ENCODE measurements at regions not wholly inside any gene's neighbourhood (a gene's known extent, or its start where the extent isn't known, plus 50 kb on each side); places are given as distances from the start of the nearest gene placed in this dataset.

DNA sequence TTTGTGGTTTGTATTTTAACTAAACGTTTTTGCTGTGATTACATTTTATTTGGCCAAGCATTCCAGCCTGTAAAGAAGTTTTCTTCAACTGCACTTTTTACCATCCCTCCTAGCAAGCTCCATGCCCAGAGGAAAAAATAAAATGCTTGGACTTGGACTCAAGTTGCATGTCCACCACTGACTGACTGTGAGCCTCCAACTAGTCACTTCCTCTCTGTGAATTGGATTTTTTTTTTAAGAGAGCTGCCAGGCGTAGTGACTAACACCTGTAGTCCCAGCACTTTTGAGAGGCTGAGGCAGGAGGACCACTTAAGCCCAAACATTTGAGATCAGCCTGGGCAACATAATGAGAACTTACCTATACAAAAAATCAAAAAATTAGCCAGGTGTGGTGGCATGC is 1185.2 kb upstream of the PIK3C3 start:
- Histone ChIP-seq H3K23ac (ENCODE audit: insufficient read length) (no peak overlapping the region), H3K4me3 (ENCODE audit: extremely low read depth in 1 of 4, insufficient read depth in 2 of 4, low read depth in 3 of 4, low read length in 4 of 4) (no peak overlapping the region), H3K36me3 (ENCODE audit: control insufficient read depth in 2 of 4, insufficient read depth in 4 of 4, low read length in 3 of 4) (no peaks in the 10 kb centered on the region), H3K4me2 (ENCODE audit: insufficient read depth in 1 of 2, low read depth in 2 of 2, low read length in 2 of 2) (no peak overlapping the region), H3K9me3 (ENCODE audit: insufficient read depth in 2 of 2, low read depth in 1 of 2, low read length in 1 of 2) (no peaks in the 10 kb centered on the region; a peak in 1 of 4 replicates), H3K23me2 (ENCODE audit: low read depth, low read length) (no peaks in the 10 kb centered on the region), H3K79me2 (ENCODE audit: control insufficient read depth in 1 of 2, insufficient read depth in 2 of 2, low read length in 2 of 2) (no peaks in the 10 kb centered on the region), H4K20me1 (replicated peaks in 1 of 2; ENCODE audit: control insufficient read depth in 1 of 2, insufficient read depth in 2 of 2, low read length in 2 of 2) (no peaks in the 10 kb centered on the region), H3K27me3 (replicated peaks in 1 of 4; ENCODE audit: control insufficient read depth in 3 of 4, extremely low read depth in 1 of 4, insufficient read depth in 3 of 4, low read length in 3 of 4) (no peaks in the 10 kb centered on the region), H3K18ac (ENCODE audit: extremely low read depth, low read length) (no peak overlapping the region), H4K91ac (replicated peaks; ENCODE audit: insufficient read length, low read length) (no peak overlapping the region), H2BK120ac (replicated peaks; ENCODE audit: low read depth, low read length) (no peak overlapping the region), H2BK20ac (ENCODE audit: low read length) (no peak overlapping the region), H3K56ac (replicated peaks; ENCODE audit: insufficient read length, low read depth, low read length) (no peak overlapping the region), H2AK5ac (ENCODE audit: low read depth, low read length) (no peak overlapping the region), H4K8ac (ENCODE audit: extremely low read depth, insufficient read depth, low read length) (no peak overlapping the region), H3K14ac (ENCODE audit: insufficient read length) (no peak overlapping the region), H3K4me1 (replicated peaks in 1 of 4; ENCODE audit: control insufficient read depth in 3 of 4, insufficient read depth in 4 of 4, low read length in 3 of 4) (no peaks in the 10 kb centered on the region), H4K5ac (ENCODE audit: insufficient read length, low read depth, low read length) (no peak overlapping the region), H2BK12ac (ENCODE audit: low read depth, low read length) (no peak overlapping the region), H3K9ac (replicated peaks in 1 of 4; ENCODE audit: extremely low read depth in 1 of 4, low read depth in 3 of 4, low read length in 3 of 4) (no peak overlapping the region), H2BK5ac (ENCODE audit: low read depth, low read length) (no peak overlapping the region), H3K27ac (ENCODE audit: low read depth, low read length) (no peak overlapping the region), H3K4ac (replicated peaks; ENCODE audit: insufficient read length, low read depth, low read length) (no peak overlapping the region), H3K79me1 (ENCODE audit: low read depth, low read length) (no peaks in the 10 kb centered on the region), H2BK15ac (ENCODE audit: low read length) (no peak overlapping the region), H2AFZ (ENCODE audit: low read length) (no peak overlapping the region)
- no peak for DNase-seq (ENCODE audit: low read depth in 1 of 2, low spot score in 2 of 2)
- FAIRE-seq = no peak
- POLR2A ChIA-PET (ENCODE audit: partially characterized antibody) = no interaction called here
- CTCF ChIA-PET (ENCODE audit: partially characterized antibody) = no interaction called here
- 75% methylated on average over 2 of the region's 2 CpGs; no CpG with 5 or more reads in 1 of the 2 experiments for WGBS, 2 experiments (ENCODE audit: extremely low coverage in 1 of 2, insufficient coverage in 1 of 2, insufficient read length in 1 of 2, insufficient replicate concordance in 2 of 2, low coverage in 1 of 2, low lambda C conversion rate in 2 of 2, missing lambda C conversion rate in 1 of 2)
- TF ChIP-seq, protein P1, sequence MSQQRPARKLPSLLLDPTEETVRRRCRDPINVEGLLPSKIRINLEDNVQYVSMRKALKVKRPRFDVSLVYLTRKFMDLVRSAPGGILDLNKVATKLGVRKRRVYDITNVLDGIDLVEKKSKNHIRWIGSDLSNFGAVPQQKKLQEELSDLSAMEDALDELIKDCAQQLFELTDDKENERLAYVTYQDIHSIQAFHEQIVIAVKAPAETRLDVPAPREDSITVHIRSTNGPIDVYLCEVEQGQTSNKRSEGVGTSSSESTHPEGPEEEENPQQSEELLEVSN (IDR thresholded peaks at IDR 0.05) = no peak
- no peak for TF ChIP-seq BRCA1 (IDR thresholded peaks at IDR 0.05; ENCODE audit: low read depth, low read length)
- TF ChIP-seq, protein P2, sequence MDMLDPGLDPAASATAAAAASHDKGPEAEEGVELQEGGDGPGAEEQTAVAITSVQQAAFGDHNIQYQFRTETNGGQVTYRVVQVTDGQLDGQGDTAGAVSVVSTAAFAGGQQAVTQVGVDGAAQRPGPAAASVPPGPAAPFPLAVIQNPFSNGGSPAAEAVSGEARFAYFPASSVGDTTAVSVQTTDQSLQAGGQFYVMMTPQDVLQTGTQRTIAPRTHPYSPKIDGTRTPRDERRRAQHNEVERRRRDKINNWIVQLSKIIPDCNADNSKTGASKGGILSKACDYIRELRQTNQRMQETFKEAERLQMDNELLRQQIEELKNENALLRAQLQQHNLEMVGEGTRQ (IDR thresholded peaks at IDR 0.05; ENCODE audit: low read length) = no peak
- TF ChIP-seq MAFK (IDR thresholded peaks at IDR 0.05; ENCODE audit: low read depth, low read length) = no peak
- no peak for TF ChIP-seq TAF1 (IDR thresholded peaks at IDR 0.05; ENCODE audit: low read depth, low read length)
- no peak for TF ChIP-seq ZNF274 (IDR thresholded peaks at IDR 0.05; ENCODE audit: borderline replicate concordance, extremely low read depth, low read length)
- TF ChIP-seq SP2 (IDR thresholded peaks at IDR 0.05; ENCODE audit: low read length) = no peak
- no peak for TF ChIP-seq GTF2F1 (IDR thresholded peaks at IDR 0.05; ENCODE audit: borderline replicate concordance, low read depth, low read length)
- no peak for TF ChIP-seq CEBPB (IDR thresholded peaks at IDR 0.05; ENCODE audit: low read depth, low read length)
- TF ChIP-seq BCL11A (IDR thresholded peaks at IDR 0.05; ENCODE audit: low read depth in 2 of 2, low read length in 2 of 2) = no peak
- no peak for TF ChIP-seq RXRA (IDR thresholded peaks at IDR 0.05; ENCODE audit: insufficient read depth, low read depth, low read length)
- TF ChIP-seq CTBP2 (IDR thresholded peaks at IDR 0.05; ENCODE audit: borderline replicate concordance, insufficient read depth, insufficient read length, low read length) = no peak
- no peak for TF ChIP-seq CREB1 (IDR thresholded peaks at IDR 0.05)
- no peak for TF ChIP-seq RBBP5 (IDR thresholded peaks at IDR 0.05; ENCODE audit: borderline replicate concordance, low read depth, low read length)
- no peak for TF ChIP-seq SUZ12 (IDR thresholded peaks at IDR 0.05; ENCODE audit: low read length)

Data from H1 (cell line).